ENCODE measurements at regions not wholly inside any gene's neighbourhood (a gene's known extent, or its start where the extent isn't known, plus 50 kb on each side); places are given as distances from the start of the nearest gene placed in this dataset.
A peak's percentile ranks its signal among the peaks of the same experiment; 100 is the strongest.
"Not testable (repeated sequence)": the region's sequence is repeated elsewhere in the genome, so short reads cannot be mapped to it uniquely, and the experiment has no call there.

DNA sequence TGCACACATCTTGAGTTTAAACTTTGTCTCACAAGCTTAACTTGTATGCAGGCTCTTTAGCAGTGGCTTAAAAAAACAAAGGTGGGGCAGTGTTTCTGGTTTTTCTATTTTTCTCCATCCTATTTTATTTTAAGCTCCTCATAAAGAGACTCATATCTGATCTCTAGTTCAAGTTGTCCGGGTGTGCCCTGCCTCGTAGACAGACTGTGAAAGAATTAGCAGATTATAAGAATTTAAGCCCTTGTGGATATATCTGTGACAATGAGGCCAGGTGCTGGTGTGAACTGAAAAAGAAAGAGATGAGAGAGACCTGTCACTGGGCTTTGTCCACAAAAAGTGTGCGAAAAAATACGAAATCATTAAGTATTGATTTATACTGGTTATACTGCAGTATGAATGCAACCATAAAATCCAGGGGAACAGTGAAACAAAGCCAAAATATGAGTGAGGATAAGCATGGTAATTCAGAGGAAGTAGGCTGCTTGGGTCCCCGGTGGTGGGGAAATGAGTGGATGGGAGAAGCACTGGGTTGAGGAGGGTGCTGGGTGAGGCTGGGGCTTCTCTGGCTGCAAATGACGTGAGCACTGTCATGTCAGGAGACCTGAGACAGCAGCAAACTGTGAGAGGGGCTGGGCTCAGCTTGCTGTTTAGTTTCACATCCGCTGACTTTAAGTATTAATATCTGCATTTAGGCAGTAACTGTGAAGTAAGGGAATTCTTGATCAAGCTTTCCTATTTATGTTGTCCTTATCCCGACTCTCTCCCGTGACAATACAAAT, 179.7 kb upstream of the ANKRD55 start:
- no peak for DNase-seq

DNA sequence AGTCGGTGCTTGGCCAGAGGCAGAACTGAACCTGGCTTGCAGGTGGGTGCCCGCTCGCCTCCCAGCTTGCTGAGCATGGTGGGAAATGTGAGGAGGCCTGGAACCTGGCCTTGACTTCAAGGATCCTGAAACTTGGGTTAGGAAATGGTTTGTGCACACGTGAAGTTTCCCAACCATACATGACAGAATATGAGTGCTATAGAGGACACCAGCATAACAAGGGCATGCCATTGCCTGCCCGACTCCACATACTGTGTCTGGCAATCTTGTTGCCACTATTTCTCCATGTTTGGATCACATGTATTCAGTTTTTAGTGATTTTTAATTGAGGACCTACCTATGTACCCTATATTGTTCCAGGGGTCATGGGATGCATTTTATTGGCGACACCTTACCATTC, 177.6 kb upstream of the ANKRD55 start:
- DNase-seq: no peak

DNA sequence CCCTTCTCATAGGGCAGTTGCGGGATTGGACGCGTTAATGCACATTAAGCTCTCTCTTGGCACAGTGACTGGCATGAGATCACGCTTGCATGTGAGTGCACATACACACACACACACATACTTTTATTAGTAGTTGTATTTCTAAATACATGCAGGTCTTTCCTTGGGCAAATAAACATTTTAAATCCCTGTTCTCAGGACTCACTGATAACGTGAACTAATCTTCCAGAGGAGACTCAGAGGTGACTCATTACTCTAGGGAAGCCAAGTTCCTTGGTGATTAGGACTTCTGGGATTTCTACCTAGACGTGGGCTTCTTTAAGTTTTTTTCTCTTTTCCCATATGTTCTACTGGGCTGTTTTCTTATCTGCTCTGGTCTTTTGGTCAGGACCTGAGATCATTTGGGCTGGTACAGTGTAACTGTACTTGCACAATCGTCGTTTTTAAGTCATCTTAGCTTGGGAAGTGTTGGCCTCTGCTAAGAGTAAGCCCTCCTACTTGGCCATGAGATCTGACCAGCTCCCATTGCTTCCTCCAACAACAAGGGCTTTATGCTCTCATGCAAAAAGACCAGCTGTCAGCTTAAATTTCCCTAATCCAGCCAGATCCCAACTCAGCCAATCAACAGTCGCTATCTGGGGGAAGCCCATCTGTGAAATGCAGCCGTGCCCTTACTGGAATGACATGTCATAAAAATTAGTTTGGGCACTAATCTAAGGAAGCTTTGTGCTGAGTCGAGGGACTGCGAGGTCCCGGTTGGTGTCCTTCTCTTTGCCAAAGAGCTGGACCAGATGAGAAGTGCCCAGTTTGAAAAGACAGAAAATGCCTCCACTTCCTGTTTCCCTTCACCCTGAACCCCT, 176.4 kb upstream of the ANKRD55 start:
- DNase-seq: peak; percentile 98

DNA sequence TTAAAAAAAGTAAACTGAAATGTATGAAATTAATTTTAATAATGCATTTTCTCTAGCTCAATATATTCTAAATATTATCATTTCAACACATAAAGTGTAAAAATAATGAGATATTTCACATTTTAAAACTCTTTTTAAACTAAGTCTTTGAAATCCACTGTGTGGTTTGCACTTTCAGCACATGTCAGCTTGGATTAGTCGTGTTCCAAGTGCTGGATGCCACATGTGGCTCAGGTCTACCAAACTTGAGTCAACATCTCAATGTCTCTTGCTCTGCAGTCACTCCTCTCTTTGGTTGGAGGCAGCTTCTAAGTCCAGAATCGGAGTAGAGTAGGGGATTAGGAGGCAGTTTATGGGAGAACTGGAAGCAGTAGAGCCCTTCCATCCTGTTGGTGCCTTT, 173.7 kb upstream of the ANKRD55 start:
- DNase-seq: no peak

DNA sequence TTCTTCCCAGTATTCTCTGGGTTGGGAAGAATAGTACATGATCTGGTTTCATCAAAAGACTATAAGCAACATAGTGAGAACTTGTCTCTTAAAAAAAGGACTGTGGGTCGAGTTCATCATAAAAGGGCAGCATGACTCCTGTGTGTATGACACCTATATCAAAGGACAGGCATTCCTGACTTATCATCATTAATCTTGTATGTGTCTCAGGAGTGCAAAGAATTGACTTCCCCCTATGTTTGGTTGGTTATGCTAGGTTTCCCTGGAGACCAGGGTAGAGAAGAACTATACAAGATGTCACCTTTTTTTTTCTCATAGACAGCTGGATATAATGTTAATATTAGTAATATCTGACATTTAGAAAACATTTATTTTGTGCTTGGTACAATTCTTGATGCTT, 173.1 kb upstream of the ANKRD55 start:
- peak; percentile 20 for DNase-seq

DNA sequence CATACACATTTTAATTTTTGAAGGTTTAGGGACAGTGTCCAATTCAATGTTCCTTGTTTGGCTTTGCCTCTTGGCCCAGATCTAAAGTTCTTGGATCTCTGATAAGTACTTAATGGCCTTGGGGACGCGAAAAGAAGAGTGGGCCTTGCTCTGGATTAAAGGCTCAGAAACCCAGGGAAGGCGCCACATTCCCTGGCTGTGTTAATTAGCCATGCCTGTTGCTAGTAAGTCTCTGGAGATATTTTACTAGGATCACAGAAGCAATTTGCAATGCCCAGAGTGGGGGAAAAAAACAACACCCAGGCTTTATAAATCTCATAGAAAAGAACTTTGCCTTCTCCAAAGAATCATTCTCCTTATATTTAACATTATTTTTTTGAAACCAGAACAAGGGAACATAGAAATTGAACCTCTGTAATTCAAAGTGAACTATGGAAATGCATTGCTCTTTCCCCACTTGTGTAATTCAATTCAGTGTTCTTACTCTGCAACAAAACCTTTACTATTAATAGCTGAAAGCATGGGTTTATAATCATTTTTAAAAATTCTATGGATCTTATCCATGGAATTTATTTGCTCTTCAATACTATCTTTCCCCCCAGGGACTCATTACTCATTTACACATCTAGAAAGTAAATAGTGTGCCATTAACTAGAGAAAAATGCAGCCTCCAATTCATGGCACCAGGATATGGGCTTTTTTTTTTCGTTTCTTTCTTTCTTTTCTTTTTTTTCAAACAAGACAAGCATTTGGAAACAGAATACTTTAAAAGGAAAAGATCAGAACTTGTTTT, 172.2 kb upstream of the ANKRD55 start:
- no peak for DNase-seq

DNA sequence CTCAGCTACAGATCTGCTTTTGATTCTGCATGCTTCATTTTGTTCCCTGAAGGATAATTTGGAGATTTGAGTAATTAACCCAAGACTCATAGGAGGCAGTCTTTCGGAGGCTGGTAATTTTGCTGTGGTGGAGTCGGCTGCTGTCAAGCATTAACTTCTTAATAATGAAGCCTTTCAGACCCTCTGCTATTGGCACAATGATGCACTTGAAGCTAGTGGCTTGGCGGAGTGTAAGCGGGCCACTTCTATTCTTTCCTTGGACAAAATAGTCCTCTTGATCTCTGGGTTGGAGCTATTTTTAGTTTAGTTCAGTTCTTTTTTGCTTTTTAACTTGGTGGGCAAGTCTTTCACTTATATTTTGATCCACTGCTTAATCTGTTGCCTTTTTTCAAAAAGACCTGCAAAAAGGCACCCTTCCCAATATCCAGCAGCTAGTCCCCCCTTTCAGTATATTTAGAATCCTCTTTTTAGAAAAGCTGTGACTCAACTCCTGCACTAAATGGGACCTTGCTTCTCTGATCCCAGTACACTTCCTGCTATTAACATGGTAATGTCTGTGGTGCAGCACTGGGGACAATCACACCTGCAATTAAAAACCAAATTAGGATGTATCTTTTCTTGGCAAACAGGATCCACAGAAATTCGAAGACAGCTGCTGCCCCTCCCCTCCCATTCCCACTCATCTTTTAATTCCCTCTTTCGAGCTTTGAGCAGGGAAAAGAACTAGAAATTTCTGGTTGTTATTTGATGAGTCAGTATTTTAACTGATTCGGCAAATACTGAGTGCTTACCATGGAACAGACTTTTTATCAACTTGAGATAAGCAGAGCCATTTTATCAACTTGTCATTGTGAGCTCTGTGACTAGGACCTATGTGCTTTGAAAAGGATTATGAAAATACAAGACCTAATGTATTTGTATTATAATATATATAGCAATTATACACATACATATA, 169.4 kb upstream of the ANKRD55 start:
- DNase-seq: no peak

DNA sequence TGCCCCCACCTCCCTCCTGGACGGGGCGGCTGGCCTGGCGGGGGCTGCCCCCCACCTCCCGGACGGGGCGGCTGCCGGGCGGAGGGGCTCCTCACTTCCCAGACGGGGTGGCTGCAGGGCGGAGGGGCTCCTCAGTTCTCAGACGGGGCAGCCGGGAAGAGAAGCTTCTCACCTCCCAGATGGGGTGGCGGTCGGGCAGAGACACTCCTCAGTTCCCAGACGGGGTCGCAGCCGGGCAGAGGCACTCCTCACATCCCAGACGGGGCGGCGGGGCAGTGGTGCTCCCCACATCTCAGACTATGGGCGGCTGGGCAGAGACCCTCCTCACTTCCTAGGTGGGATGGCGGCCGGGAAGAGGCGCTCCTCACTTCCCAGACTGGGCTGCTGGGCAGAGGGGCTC, 164.7 kb upstream of the ANKRD55 start:
- not testable (repeated sequence) for DNase-seq

DNA sequence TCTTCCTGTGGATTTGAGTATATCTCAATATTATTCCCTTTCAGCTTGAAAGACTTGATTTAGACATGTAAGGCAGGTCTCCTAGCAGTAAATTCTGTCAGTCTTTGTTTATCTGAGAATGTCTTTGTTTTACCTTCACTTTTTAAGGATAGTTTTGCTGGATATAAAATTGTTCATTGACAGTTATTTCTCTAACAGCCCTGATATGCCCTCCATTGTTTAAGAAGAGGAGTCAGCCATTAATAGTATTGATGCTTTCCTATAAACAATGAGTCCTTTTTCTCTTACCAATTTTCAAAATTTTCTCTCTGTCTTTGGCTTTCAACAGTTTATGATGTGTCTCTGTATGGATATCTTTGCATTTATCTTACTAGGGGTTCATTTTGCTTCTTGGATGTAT, 163.5 kb upstream of the ANKRD55 start:
- no peak for DNase-seq

DNA sequence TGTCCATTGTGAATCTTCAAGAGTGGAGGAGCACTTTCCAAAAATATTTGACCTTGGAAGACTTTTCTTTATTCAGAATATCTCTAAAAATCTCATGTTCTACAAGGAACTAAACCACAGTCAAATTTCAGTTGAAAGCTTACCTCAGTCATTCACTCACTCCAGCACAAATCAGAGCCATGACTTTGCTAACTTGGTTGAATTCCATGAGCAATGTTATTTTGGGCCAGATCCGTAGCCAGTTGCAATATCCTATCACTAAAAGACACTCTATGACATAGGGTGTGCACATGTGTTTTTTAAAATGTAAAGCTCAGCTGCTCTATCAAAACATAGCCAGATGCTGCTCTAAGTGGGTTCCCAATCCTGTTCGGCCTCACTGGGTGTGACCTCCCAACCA, 156.1 kb upstream of the ANKRD55 start:
- no peak for DNase-seq

DNA sequence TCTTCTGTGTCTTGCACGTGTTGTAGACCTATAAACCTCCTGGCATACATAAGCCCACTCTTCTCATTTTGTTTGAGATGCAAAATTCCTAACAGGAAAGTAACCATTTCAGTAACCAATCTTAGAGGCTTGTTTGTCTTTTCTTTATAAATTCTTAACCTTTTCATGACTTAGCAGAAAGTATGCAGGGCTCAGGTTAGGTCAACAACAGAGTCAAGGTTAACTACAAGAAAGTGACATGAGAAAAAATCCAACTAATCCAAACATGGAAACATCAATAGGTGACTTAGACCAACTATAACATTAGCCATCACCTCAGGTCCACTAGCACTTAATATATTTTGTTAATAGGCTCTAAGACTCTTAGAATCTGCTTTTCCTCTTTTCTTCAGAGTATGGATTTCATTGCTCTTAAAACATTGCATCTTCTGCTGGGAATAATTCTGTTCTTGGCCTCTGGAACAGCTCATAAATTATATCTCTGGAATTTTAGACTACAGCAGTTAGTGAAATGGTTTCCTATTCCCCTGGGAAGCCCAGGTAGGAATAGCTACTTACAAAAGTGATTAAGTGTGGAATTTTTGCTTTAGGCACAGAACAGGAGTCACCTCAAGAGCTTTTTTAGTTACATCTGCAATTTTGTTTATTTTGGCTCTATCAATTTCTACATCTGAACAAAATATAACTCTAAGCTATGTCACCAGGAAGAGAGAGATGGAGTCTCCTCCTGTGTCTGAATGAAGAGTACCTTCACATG, 155.3 kb upstream of the ANKRD55 start:
- DNase-seq: no peak

DNA sequence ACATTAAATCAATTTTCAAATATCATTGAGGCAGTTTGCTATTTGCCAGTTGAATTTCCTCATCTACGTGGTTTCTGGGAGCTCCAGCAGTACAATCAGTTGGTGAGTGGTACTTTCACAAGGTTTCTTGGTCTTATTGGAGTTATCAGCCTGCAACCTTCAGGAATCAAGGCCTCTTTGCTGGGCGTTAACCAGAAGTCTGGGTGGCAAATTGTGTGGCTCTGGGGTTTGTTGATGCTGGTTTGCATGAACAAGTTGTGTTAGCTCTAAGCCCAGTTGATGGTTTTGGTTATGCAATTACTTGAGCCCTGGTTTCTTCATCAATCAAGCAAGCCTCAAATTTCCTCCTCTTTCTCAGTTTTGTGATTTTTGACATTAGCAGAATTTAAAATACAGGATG, 152.9 kb upstream of the ANKRD55 start:
- no peak for DNase-seq

DNA sequence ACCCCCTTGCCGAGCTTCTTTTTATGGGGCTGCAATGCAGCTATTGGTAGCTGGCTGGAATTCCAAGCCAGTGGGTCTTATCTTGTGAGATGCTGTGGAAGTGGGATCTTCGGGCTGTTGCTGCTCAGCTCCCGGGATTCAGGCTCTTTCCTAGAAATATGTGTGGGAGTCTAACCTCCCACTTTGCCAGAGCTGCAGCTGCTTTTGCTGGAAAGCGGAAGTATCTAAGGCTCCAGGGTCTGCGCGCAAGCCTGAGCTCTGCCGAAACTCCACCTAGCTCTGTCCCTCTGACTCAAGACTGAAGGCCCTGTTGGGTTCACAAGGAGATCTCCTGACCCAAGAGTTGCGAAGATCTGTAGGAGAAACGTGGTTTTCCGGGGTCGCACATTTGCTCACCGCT, 151.1 kb upstream of the ANKRD55 start:
- peak; percentile 96 for DNase-seq

DNA sequence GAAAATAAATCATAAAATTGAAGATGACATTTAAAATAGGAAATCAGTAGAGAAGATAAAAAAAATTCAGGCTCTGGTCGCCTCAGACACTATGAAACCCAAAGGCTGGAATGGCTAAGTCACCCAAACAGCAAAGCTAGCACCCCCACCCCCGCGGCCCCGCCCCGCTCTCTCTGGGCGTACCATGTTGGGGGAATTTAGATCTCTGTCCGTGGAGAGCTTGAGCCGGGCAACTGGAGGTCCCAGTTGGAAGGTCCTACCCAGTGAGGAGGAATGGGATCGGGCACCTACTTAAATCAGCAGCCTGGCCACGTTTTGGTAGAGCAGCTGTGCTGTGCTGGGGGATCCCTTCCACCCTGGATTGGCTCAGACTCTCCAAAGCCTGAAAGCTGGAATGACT, 150.6 kb upstream of the ANKRD55 start:
- DNase-seq: no peak

DNA sequence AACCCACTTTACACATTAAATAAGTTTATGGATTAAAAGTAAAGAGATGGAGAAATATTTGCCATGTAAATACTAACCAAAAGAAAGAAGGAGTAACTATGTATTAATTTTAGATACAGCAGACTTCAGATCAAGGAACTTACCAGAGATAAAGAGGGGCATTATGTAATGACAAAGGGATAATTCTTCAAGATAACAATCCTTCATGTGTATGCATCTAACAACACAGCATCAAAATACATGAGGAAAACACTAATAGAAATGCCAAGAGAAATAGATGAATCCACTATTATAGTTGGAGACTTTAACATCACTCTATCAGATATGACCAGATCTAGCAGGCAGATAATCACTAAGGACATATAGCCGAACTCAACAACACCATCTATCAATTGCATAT, 149.8 kb upstream of the ANKRD55 start:
- no peak for DNase-seq

DNA sequence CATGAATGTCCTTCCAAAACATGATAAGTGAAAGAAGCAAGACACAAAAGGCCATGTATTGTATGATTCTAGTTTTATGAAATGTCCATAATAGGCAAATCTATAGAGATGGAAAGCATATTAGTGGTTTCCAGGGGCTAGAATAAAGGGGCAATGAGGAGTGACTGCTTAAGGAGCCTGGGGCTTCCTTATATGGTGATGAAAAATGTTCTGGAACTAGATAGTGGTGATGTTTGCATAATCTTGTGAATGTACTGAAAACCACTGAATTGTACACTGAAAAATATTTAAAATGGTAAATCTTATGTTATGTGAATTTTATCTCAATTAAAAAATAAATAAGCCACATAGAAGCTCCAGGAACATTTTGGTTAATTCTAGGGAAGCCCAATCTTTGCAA, 144.4 kb upstream of the ANKRD55 start:
- DNase-seq: no peak

DNA sequence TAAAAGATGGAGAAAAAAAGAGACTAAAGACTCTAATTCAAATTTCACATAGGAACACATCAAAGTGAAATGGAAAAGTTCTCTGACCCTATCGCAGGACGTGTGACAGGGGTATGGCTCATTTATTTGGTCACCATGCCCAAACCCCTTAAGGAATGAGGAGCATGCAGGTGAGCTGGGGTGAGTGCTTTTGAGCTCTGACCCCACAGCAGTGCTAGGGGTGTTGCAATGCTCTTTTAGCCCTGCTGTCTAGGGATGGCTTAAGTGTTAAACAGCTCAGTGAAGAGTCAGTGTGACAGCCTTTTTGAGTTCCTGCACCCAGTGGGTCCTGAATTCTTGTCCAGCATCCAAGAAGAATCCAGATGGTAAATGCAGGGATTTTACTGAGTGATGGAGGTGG, 143.0 kb upstream of the ANKRD55 start:
- DNase-seq: no peak

DNA sequence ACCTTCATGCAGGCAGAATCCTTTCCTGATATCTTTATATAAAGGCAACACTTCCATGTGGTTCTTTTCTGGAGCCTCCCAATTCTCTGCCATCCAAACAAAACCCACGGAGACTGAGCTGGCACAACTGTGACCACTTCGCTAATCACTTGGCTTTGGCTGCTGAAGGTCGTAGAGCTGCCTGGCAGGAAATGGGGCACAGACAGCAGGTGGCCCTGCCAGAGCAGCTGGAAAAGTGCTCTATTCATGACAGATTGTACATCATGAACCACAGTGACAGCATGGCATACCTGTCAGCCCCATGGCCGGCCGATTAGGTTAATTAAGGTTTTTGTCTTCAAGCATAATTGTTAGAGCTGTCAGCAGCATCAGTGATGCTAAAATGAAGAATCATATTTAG, 141.9 kb upstream of the ANKRD55 start:
- no peak for DNase-seq

DNA sequence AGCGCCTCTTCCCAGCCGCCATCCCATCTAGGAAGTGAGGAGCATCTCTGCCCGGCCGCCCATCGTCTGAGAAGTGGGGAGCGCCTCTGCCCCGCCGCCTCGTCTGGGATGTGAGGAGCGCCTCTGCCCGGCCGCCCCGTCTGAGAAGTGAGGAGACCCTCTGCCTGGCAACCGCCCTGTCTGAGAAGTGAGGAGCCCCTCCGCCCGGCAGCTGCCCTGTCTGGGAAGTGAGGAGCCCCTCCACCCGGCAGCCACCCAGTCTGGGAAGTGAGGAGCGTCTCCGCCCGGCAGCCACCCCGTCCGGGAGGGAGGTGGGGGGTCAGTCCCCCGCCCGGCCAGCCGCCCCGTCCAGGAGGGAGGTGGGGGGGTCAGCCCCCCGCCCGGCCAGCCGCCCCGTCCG, 139.4 kb upstream of the ANKRD55 start:
- DNase-seq: not testable (repeated sequence)

DNA sequence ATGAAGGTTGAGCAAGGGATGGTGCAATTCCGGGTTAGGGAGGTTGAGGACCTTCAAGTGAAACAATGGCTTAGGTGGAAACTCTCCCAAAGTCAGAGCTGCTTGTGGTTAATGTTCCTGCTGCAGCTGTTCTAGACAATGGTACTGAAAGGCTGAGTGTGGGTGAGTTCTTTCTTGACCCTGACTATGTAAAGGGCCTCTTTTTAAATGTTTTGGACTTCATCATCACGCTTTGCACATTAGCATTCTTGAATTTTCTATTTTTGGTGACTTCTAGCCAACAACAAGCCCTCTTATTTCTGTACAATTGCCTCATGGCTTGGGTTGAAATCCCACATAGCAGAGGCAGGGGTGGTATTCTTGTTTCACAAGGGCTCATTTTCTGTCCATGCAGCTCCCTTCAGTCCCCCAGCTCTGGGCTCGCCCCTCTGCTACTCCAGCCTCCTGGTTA, 136.3 kb upstream of the ANKRD55 start:
- DNase-seq: no peak

DNA sequence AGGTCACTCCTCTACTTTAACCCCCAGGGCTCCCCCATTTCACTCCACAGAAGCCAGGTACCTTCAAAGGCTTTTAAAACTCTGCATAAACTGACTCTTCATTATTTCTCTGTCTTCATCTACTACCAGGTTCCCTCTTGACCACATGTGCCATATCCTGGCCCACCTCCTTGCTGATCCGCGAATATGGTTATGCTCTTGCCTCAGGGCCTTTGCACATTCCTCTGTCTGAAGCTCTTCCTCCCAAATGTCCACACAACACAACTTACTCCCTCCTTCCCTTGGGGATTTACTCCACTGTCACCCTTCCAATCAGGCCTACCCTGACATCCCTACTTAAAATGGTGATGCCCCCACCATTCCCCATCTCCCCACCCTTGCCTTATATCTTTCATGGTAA, 134.6 kb upstream of the ANKRD55 start:
- DNase-seq: no peak

DNA sequence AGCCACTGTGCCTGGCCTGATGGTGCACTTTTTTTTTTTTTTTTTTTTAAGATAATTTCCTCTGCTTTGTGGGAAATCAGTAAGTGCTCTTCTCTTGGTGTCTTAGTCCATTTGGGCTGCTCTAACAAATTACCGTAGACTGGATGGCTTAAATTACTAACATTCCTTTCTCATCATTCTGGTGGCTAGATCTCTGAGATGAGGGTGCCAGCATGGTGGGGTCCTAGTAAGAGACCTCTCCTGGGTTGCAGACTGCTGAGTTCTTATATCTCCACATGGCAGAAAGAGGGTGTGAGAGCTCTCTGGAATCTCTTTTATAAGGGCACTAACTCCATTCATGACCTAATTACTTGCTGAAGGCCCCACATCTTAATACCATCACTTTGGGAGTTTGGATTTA, 133.9 kb upstream of the ANKRD55 start:
- DNase-seq: no peak

All from NCI-H226 (cell line).